Heart right ventricle (tissue), 16 donors: ENCODE measurements at regions not wholly inside any gene's neighbourhood (a gene's known extent, or its start where the extent isn't known, plus 50 kb on each side); places are given as distances from the start of the nearest gene placed in this dataset.
"Not testable (repeated sequence)": the region's sequence is repeated elsewhere in the genome, so short reads cannot be mapped to it uniquely, and the experiment has no call there.

Experiments
- ATAC-seq, 8 donors: fragments of 200-7000 bp; cut with Tn5 transposase; one replicate each; pipeline ENCODE4 v1.9.1; 2020; ENCODE audit warnings: mild to moderate bottlenecking in 8 of 8, moderate library complexity in 8 of 8, moderate number of reproducible peaks in 1 of 8
- DNase-seq, 2 donors: peaks; one replicate each; pipeline ENCODE4 v3.0.0-alpha.2; 2020
- H3K27ac ChIP-seq, 10 donors: fragments of 200-600 bp; sonication (generic) in 2 of 10; one replicate each; pipeline versions ENCODE4 v1.5.0 to v1.8.0; 2020 to 2022; ENCODE audit warnings: mild to moderate bottlenecking in 3 of 10
- H3K27me3 ChIP-seq, 7 donors: fragments of 200-600 bp; one replicate each; pipeline ENCODE4 v1.8.0; 2021 to 2022; ENCODE audit warnings: mild to moderate bottlenecking in 2 of 7
- H3K36me3 ChIP-seq, 9 donors: fragments of 200-600 bp; sonication (generic) in 1 of 9; one replicate each; pipeline versions ENCODE4 v1.5.0 to v1.8.0; 2020 to 2022; ENCODE audit warnings: mild to moderate bottlenecking in 2 of 9
- H3K4me1 ChIP-seq, 9 donors: fragments of 200-600 bp; sonication (generic) in 1 of 9; one replicate each; pipeline versions ENCODE4 v1.5.0 to v1.8.0; 2020 to 2022; ENCODE audit warnings: mild to moderate bottlenecking in 4 of 9
- H3K4me3 ChIP-seq, 10 donors: fragments of 200-600 bp; sonication (generic) in 2 of 10; one replicate each; pipeline versions ENCODE4 v1.5.0 to v1.8.0; 2020 to 2022; ENCODE audit warnings: mild to moderate bottlenecking in 7 of 10, moderate library complexity in 2 of 10
- H3K9me3 ChIP-seq, 11 donors: fragments of 200-600 bp in 10 of 11; sonication (generic) in 2 of 11; one replicate each; pipeline versions ENCODE4 v1.5.0 to v1.8.0; 2013 to 2022; ENCODE audit warnings: mild to moderate bottlenecking in 2 of 11, control low read depth in 1 of 11, moderate library complexity in 1 of 11
- WGBS, 2 donors: extraction: QIAGEN DNeasy Blood & Tissue Kit; methylation state at CpG; one replicate each; pipeline ENCODE4 v1.1.7; 2013; ENCODE audit warnings: inconsistent platforms in 1 of 2; 5-methylcytosine and 5-hydroxymethylcytosine counted together
- intact Hi-C, 10 donors: fragments of 100-400 bp; cut with DNase I; formaldehyde crosslinking; loops; one replicate each; pipeline versions ENCODE4 v1.11.1 to v1.14.2; 2022
- TF ChIP-seq, protein P1 (sequence below), 9 donors: fragments of 200-600 bp; sonication (generic) in 2 of 9; IDR thresholded peaks; one replicate each; pipeline versions ENCODE4 v1.5.0 to v1.8.0; 2021 to 2022; ENCODE audit warnings: antibody characterized with exemption in 9 of 9, mild to moderate bottlenecking in 5 of 9, moderate library complexity in 1 of 9
- donor health status: Arrhythmogenic right ventricular cardiomyopathy.
- donor health status: ischemic (EF 13 %, LVEDD 7.1; RV severe dilation, severe dysfunction).
- donor health status: healthy with polysubstance abuse.
- donor health status: DM: no; HTN: yes; CAD: no.
- donor health status: DM: no; HTN: no; CAD: no.
- donor health status: ischemic (EF 25% LVEDD 6.9; RV normal size, moderate dysfunction).
- donor health status: ischemic (EF 25% LVEDD 5.7; RV mildly dilated, moderate dysfunction).
- donor health status: healthy.
- donor health status: DM: yes; HTN: yes; CAD: no.
- donor health status: Ischemic cardiomyopathy.
- donor health status: ischemic (EF 35%, LVEDD 5.7; RV mildly dilated, moderate dysfunction).
- donor health status: nonischemic (EF 11% LVEDD 7.7; RV severe dilation, severe dysfunction).
- donor health status: DM: yes; HTN: yes; CAD: no.
- donor health status: PGD.
- donor health status: ischemic (EF 29% LVEDD 5.4; RV normal size, mild dysfunction).
- donor health status: nonischemic (EF 23%, LVEDD 6.1; RV moderate dilation, normal function).

DNA sequence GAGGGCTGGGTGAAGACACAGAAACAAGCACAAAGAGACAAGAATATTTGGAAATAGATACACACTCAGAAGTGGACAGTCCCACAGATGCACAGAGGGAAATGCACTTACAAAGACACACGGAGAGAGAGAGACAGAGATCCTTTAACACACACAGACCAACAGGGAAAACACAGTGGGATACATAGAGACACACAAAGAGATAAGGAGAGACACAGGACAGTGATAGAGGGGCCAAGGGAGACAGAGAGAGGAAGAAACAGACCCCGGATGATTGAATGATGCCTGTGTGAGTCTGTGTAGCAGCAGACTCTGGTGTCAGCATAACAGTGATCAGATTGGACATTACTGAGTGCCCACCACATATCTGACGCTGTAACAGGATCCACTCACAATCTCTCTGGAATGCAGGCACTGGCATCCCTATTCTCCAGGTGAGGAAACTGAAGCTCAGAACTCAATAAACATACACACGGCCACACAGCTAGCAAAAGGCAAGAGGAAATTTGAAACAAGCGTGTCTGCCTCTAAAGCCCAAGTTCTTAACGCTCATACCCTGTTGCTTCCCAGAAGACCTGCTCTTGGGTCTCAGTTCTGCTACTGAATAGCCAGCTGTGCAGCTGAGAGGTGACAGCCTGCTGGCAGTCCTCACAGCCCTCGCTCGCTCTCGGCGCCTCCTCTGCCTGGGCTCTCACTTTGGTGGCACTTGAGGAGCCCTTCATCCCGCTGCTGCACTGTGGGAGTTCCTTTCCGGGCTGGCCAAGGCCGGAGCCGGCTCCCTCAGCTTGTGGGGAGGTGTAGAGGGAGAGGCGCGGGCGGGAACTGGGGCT, 186.3 kb upstream of the NLRP1 start:
- Histone ChIP-seq H3K27ac (no peak overlapping the region), H3K9me3 (no peaks in the 10 kb centered on the region), H3K4me1 (no peaks in the 10 kb centered on the region), H3K27me3 (peaks cover 0 to 89% (median 24%) of the 10 kb centered on the region in 7 donors), H3K36me3 (no peaks in the 10 kb centered on the region), H3K4me3 (no peak overlapping the region)
- ATAC-seq (no peak), DNase-seq (no peak)
- intact Hi-C loops: no loop called here
- TF ChIP-seq, protein P1, sequence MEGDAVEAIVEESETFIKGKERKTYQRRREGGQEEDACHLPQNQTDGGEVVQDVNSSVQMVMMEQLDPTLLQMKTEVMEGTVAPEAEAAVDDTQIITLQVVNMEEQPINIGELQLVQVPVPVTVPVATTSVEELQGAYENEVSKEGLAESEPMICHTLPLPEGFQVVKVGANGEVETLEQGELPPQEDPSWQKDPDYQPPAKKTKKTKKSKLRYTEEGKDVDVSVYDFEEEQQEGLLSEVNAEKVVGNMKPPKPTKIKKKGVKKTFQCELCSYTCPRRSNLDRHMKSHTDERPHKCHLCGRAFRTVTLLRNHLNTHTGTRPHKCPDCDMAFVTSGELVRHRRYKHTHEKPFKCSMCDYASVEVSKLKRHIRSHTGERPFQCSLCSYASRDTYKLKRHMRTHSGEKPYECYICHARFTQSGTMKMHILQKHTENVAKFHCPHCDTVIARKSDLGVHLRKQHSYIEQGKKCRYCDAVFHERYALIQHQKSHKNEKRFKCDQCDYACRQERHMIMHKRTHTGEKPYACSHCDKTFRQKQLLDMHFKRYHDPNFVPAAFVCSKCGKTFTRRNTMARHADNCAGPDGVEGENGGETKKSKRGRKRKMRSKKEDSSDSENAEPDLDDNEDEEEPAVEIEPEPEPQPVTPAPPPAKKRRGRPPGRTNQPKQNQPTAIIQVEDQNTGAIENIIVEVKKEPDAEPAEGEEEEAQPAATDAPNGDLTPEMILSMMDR (IDR thresholded peaks at IDR 0.05): no peak
- 9 to 79% methylated on average over 17 of the region's 17 CpGs for WGBS, 2 donors

DNA sequence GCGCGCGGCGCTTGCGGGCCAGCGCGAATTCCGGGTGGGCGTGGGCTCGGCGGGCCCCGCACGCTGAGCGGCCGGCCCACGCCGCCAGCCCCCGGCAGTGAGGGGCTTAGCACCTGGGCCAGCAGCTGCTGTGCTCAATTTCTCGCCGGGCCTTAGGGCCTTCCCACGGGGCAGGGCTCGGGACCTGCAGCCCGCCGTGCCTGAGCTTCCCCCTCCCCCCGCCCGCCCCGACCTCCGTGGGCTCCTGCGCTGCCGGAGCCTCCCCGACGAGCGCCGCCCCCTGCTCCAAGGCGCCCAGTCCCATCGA, 186.9 kb upstream of the NLRP1 start:
- H3K4me1 ChIP-seq, H3K9me3 ChIP-seq, ATAC-seq, H3K36me3 ChIP-seq, DNase-seq, intact Hi-C loops, H3K4me3 ChIP-seq, H3K27ac ChIP-seq: not testable (repeated sequence)
- H3K27me3 ChIP-seq: peaks cover 0 to 88% (median 20%) of the 10 kb centered on the region in 7 donors
- 10 to 96% methylated on average over 14 to 36 of the region's 36 CpGs for WGBS, 2 donors

- H3K4me3 ChIP-seq, H3K9me3 ChIP-seq, intact Hi-C loops, H3K27ac ChIP-seq, H3K36me3 ChIP-seq, DNase-seq, H3K4me1 ChIP-seq, ATAC-seq: not testable (repeated sequence)
- WGBS, 2 donors: 70 to 92% methylated on average over 11 of the region's 11 CpGs
- peaks cover 0 to 84% (median 13%) of the 10 kb centered on the region in 7 donors for H3K27me3 ChIP-seq
Measured at GRCh38 chr17:5772017-5772416, 187.7 kb upstream of the NLRP1 start.

DNA sequence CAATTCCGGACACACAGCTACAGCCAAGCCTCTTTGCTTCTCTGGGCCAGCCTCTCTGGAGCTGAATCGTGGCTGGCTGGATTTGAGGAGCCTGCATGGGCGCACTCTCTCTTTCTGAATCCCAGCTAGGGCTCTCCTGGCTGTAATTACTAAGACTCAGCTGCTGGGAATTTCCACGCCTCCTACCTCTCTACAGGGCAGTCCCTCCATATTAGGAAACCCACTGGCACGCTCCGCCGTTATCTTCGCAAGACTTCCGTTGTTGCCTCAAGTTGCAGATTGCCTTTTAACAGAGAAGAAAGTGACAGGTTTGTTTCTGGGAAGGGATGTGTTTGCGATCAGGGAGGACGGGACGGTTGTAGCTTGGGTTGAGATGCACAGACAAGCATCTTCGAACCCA, 188.4 kb upstream of the NLRP1 start:
- TF ChIP-seq, protein P1 (IDR thresholded peaks at IDR 0.05): no peak
- Histone ChIP-seq H3K27me3 (peaks cover 0 to 81% (median 13%) of the 10 kb centered on the region in 7 donors), H3K27ac (no peak overlapping the region), H3K4me1 (no peaks in the 10 kb centered on the region), H3K4me3 (no peak overlapping the region), H3K36me3 (no peaks in the 10 kb centered on the region), H3K9me3 (no peaks in the 10 kb centered on the region)
- intact Hi-C loops: no loop called here
- ATAC-seq: peak in 1 of 8 donors; percentile 29
- 34 to 57% methylated on average over 13 of the region's 13 CpGs for WGBS, 2 donors
- DNase-seq: no peak

- ATAC-seq (no peak), DNase-seq (no peak)
- WGBS, 2 donors: 70 to 80% methylated on average over 7 of the region's 7 CpGs
- no peaks in the 10 kb centered on the region for H3K4me1 ChIP-seq
- intact Hi-C loops: no loop called here
- no peaks in the 10 kb centered on the region for H3K36me3 ChIP-seq
- no peak overlapping the region for H3K27ac ChIP-seq
- TF ChIP-seq, protein P1 (IDR thresholded peaks at IDR 0.05): no peak
- peaks cover 0 to 71% (median 13%) of the 10 kb centered on the region in 7 donors for H3K27me3 ChIP-seq
- no peaks in the 10 kb centered on the region for H3K9me3 ChIP-seq
- H3K4me3 ChIP-seq: no peak overlapping the region
Measured at GRCh38 chr17:5773816-5774360, 189.6 kb upstream of the NLRP1 start.
